NCI-H226 (cell line): ENCODE measurements at regions not wholly inside any gene's neighbourhood (a gene's known extent, or its start where the extent isn't known, plus 50 kb on each side); places are given as distances from the start of the nearest gene placed in this dataset.

Experiments used
- DNase-seq: peaks from one replicate; pipeline ENCODE4 v3.0.0-alpha.2; 2015

GRCh38 chr5:167575330-167575729 is 716.1 kb upstream of the WWC1 start:
- no peak for DNase-seq

GRCh38 chr5:167576126-167576525 is 715.3 kb upstream of the WWC1 start:
- DNase-seq = no peak

GRCh38 chr5:167576897-167577296 is 714.5 kb upstream of the WWC1 start:
- DNase-seq = no peak

GRCh38 chr5:167577616-167578015 is 713.8 kb upstream of the WWC1 start:
- no peak for DNase-seq

GRCh38 chr5:167578977-167579692 is 712.3 kb upstream of the WWC1 start:
- no peak for DNase-seq

- DNase-seq = no peak
Observed at GRCh38 chr5:167579693-167580055, 711.8 kb upstream of the WWC1 start.

GRCh38 chr5:167580608-167581007 is 710.8 kb upstream of the WWC1 start:
- no peak for DNase-seq

- DNase-seq = peak; percentile 16
Observed at GRCh38 chr5:167582283-167582682, 709.2 kb upstream of the WWC1 start.

GRCh38 chr5:167582886-167583285 is 708.6 kb upstream of the WWC1 start:
- DNase-seq = no peak

GRCh38 chr5:167585184-167585583 is 706.3 kb upstream of the WWC1 start:
- no peak for DNase-seq

- DNase-seq = peak; percentile 56
Observed at GRCh38 chr5:167587772-167588437, 703.5 kb upstream of the WWC1 start.

GRCh38 chr5:167592114-167592513 is 699.3 kb upstream of the WWC1 start:
- DNase-seq = no peak

- DNase-seq = no peak
Observed at GRCh38 chr5:167593329-167594060, 698.0 kb upstream of the WWC1 start.

- DNase-seq = no peak
Observed at GRCh38 chr5:167594061-167594435, 697.4 kb upstream of the WWC1 start.

GRCh38 chr5:167594750-167595149 is 696.7 kb upstream of the WWC1 start:
- DNase-seq = no peak

GRCh38 chr5:167595196-167595595 is 696.2 kb upstream of the WWC1 start:
- no peak for DNase-seq

- DNase-seq = no peak
Observed at GRCh38 chr5:167598166-167598565, 693.3 kb upstream of the WWC1 start.

- DNase-seq = no peak
Observed at GRCh38 chr5:167602067-167602466, 689.4 kb upstream of the WWC1 start.

- no peak for DNase-seq
Observed at GRCh38 chr5:167603135-167603534, 688.3 kb upstream of the WWC1 start.

- no peak for DNase-seq
Observed at GRCh38 chr5:167608390-167609272, 682.8 kb upstream of the WWC1 start.

GRCh38 chr5:167614294-167615021 is 677.0 kb upstream of the WWC1 start:
- no peak for DNase-seq
